IMR-90 (cell line): ENCODE measurements at regions not wholly inside any gene's neighbourhood (a gene's known extent, or its start where the extent isn't known, plus 50 kb on each side); places are given as distances from the start of the nearest gene placed in this dataset.

Experiments
- CTCF ChIP-seq: conservative IDR thresholded peaks from 2 replicates; pipeline ENCODE4 v1.5.1; 2012; ENCODE audit warnings: mild to moderate bottlenecking, low read depth, low read length, improper control_type of control experiment
- FOS ChIP-seq: fragments of 150-350 bp; IDR thresholded peaks from 2 replicates; pipeline ENCODE4 v1.6.1; 2016; ENCODE audit warnings: low read depth, low read length
- MAFK ChIP-seq: IDR thresholded peaks from 2 replicates; pipeline ENCODE4 v1.6.1; 2012; ENCODE audit warnings: low read depth, low read length, improper control_type of control experiment
- POLR2A ChIP-seq: IDR thresholded peaks from 2 replicates; pipeline ENCODE4 v1.6.1; 2012; ENCODE audit warnings: mild to moderate bottlenecking, low read depth, low read length
- RFX5 ChIP-seq: IDR thresholded peaks from 2 replicates; pipeline ENCODE4 v1.8.0; 2012; ENCODE audit warnings: low read depth, mild to moderate bottlenecking, low read length, moderate library complexity
- TF ChIP-seq, protein P1 (sequence below): fragments of 150-350 bp; IDR thresholded peaks from 2 replicates; pipeline ENCODE4 v1.6.1; 2017; ENCODE audit warnings: mild to moderate bottlenecking, antibody characterized with exemption, low read length, low read depth

- no peak for TF ChIP-seq CTCF
- TF ChIP-seq, protein P1, sequence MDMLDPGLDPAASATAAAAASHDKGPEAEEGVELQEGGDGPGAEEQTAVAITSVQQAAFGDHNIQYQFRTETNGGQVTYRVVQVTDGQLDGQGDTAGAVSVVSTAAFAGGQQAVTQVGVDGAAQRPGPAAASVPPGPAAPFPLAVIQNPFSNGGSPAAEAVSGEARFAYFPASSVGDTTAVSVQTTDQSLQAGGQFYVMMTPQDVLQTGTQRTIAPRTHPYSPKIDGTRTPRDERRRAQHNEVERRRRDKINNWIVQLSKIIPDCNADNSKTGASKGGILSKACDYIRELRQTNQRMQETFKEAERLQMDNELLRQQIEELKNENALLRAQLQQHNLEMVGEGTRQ = no peak
- no peak for TF ChIP-seq POLR2A
- no peak for TF ChIP-seq FOS
- TF ChIP-seq MAFK = no peak
- no peak for TF ChIP-seq RFX5
These were observed 114.1 kb downstream of the DTWD1 start for GRCh38 chr15:49734831-49735508.
